Mesendoderm (in vitro differentiated cells): ENCODE measurements at regions not wholly inside any gene's neighbourhood (a gene's known extent, or its start where the extent isn't known, plus 50 kb on each side); places are given as distances from the start of the nearest gene placed in this dataset.

Experiments used
- DNase-seq: peaks from one replicate; pipeline ENCODE4 v3.0.0; 2013
- H2AK5ac ChIP-seq: 2 replicates; pipeline ENCODE4 v1.6.1; 2013; ENCODE audit warnings: low read length, inconsistent platforms
- H2BK120ac ChIP-seq: 2 replicates; pipeline ENCODE4 v1.6.1; 2013; ENCODE audit warnings: low read depth, mild to moderate bottlenecking, low read length, moderate library complexity, mixed read lengths
- H2BK15ac ChIP-seq: replicated peaks from 2 replicates; pipeline ENCODE4 v1.6.1; 2013; ENCODE audit warnings: low read depth, mild to moderate bottlenecking, moderate library complexity
- H2BK5ac ChIP-seq: 2 replicates; pipeline ENCODE4 v1.6.1; 2013; ENCODE audit warnings: low read length, inconsistent platforms
- H3K18ac ChIP-seq: 2 replicates; pipeline ENCODE4 v1.6.1; 2013; ENCODE audit warnings: mild to moderate bottlenecking, low read length, mixed read lengths
- H3K23ac ChIP-seq: one replicate; pipeline ENCODE4 v1.6.1; 2013; ENCODE audit warnings: low read length
- H3K27ac ChIP-seq: 2 replicates; pipeline ENCODE4 v1.5.1; 2013; ENCODE audit warnings: low read depth, mild to moderate bottlenecking, inconsistent platforms, low read length, moderate library complexity
- H3K27me3 ChIP-seq: 2 replicates; pipeline ENCODE4 v1.6.1; 2013; ENCODE audit warnings: low read length, control low read depth, mild to moderate bottlenecking, inconsistent platforms; ENCODE audit not compliant: insufficient read depth, poor library complexity
- H3K36me3 ChIP-seq: 2 replicates; pipeline ENCODE4 v1.6.1; 2013; ENCODE audit warnings: low read length, inconsistent platforms; ENCODE audit not compliant: control insufficient read depth, insufficient read depth
- H3K4ac ChIP-seq: one replicate; pipeline ENCODE4 v1.6.1; 2013; ENCODE audit warnings: low read depth, mild to moderate bottlenecking, low read length, moderate library complexity
- H3K4me1 ChIP-seq: 2 replicates; pipeline ENCODE4 v1.6.1; 2013; ENCODE audit warnings: low read depth, low read length, inconsistent platforms; ENCODE audit not compliant: control insufficient read depth
- H3K4me2 ChIP-seq: 2 replicates; pipeline ENCODE4 v1.6.1; 2013; ENCODE audit warnings: low read length
- H3K4me3 ChIP-seq: 2 replicates; pipeline ENCODE4 v1.5.1; 2013; ENCODE audit warnings: mild to moderate bottlenecking, low read length
- H3K56ac ChIP-seq: one replicate; pipeline ENCODE4 v1.6.1; 2013; ENCODE audit warnings: low read length
- H3K79me1 ChIP-seq: 2 replicates; pipeline ENCODE4 v1.6.1; 2013; ENCODE audit warnings: low read length, inconsistent platforms
- H3K79me2 ChIP-seq: 2 replicates; pipeline ENCODE4 v1.6.1; 2013; ENCODE audit warnings: mild to moderate bottlenecking, low read length; ENCODE audit not compliant: control insufficient read depth, insufficient read depth
- H3K9ac ChIP-seq: 2 replicates; pipeline ENCODE4 v1.6.1; 2013; ENCODE audit warnings: low read length, inconsistent platforms
- H4K5ac ChIP-seq: one replicate; pipeline ENCODE4 v1.6.1; 2013; ENCODE audit warnings: low read length
- H4K8ac ChIP-seq: one replicate; pipeline ENCODE4 v1.6.1; 2013; ENCODE audit warnings: low read depth, mild to moderate bottlenecking, control low read depth, low read length, moderate library complexity
- WGBS: extraction: QIAGEN DNeasy Blood & Tissue Kit; methylation state at CpG from one replicate; pipeline ENCODE4 v1.1.7; 2013; ENCODE audit warnings: low lambda C conversion rate, missing lambda C conversion rate; ENCODE audit not compliant: insufficient coverage; ENCODE audit errors: extremely low coverage; 5-methylcytosine and 5-hydroxymethylcytosine counted together

DNA sequence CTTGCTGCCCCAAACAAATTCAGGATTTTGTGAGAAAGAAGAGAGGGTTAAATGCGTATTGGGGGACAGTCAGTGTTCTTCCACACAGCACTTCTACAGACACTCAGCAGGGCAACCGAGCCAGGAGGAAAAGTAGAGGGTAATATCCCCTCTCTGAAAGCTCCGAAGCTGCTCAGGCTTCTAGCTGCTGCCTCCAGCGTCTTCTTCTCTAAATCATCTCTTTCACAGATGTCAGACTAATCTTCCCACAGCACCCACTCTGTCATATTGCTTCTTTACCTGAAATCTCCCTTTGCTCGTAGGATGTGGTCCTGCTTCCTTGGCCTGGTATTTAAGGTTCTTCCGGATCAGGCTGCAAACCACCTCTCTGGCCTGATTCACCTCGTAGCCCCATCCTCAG is 117.6 kb upstream of the HAAO start:
- no peak overlapping the region for H4K8ac ChIP-seq
- no peak overlapping the region for H3K4ac ChIP-seq
- H3K4me3 ChIP-seq = no peak overlapping the region
- no peak overlapping the region for H2BK15ac ChIP-seq
- no peaks in the 10 kb centered on the region for H3K79me1 ChIP-seq
- H4K5ac ChIP-seq = no peak overlapping the region
- no peaks in the 10 kb centered on the region for H3K79me2 ChIP-seq
- no peak overlapping the region for H3K18ac ChIP-seq
- no peak overlapping the region for H2BK5ac ChIP-seq
- no peak overlapping the region for H2AK5ac ChIP-seq
- H3K23ac ChIP-seq = no peak overlapping the region
- H3K4me1 ChIP-seq = peaks cover 13% of the 10 kb centered on the region
- no CpG with 5 or more reads among the region's 7 CpGs for whole genome bisulfite sequencing
- DNase-seq = no peak
- H3K27ac ChIP-seq = no peak overlapping the region
- no peaks in the 10 kb centered on the region for H3K36me3 ChIP-seq
- H2BK120ac ChIP-seq = no peak overlapping the region
- H3K4me2 ChIP-seq = no peak overlapping the region
- no peaks in the 10 kb centered on the region for H3K27me3 ChIP-seq
- no peak overlapping the region for H3K56ac ChIP-seq
- H3K9ac ChIP-seq = no peak overlapping the region

DNA sequence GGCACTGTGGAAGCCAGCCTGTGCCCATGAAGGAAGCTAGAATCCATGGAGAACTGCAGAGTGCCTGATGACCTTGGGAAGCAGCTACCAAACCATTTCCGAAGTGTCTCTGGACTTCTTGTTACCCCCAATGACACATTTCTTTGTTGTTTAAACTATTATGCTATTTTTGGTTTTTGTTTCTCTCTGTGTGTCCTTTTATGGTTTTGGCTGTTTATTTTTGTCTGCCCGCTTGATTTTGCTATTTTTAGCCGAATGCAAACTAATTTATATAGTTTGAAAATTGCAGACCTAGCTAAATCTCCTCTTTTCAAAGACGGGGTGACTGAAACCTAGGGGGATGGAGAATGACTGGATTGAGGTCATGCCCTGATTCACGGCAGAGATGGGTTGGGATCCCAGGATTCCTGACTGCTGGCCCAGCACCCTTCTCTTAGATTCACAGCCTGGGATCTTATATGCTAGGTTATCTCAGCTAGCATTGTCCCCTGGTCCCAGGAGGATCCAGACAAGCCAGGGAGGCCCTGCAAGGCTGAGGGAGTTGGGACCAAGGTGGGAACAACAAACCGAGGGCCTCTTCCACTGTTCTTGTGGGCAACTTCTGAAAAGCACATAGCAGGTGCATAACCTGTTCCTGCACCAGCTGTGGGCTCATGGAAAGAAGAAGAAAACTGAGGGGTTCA is 116.3 kb upstream of the HAAO start:
- no peaks in the 10 kb centered on the region for H3K79me2 ChIP-seq
- H3K27ac ChIP-seq = no peak overlapping the region
- no peak overlapping the region for H2BK120ac ChIP-seq
- no peaks in the 10 kb centered on the region for H3K27me3 ChIP-seq
- H3K79me1 ChIP-seq = no peaks in the 10 kb centered on the region
- H2AK5ac ChIP-seq = no peak overlapping the region
- H3K23ac ChIP-seq = no peak overlapping the region
- no peak overlapping the region for H2BK15ac ChIP-seq
- H3K4me3 ChIP-seq = no peak overlapping the region
- H3K4me2 ChIP-seq = no peak overlapping the region
- H4K5ac ChIP-seq = no peak overlapping the region
- DNase-seq = no peak
- no peak overlapping the region for H3K18ac ChIP-seq
- no peak overlapping the region for H2BK5ac ChIP-seq
- H3K36me3 ChIP-seq = no peaks in the 10 kb centered on the region
- H3K9ac ChIP-seq = no peak overlapping the region
- H3K4ac ChIP-seq = no peak overlapping the region
- peaks cover 13% of the 10 kb centered on the region for H3K4me1 ChIP-seq
- no peak overlapping the region for H4K8ac ChIP-seq
- H3K56ac ChIP-seq = no peak overlapping the region
- no CpG with 5 or more reads among the region's 6 CpGs for WGBS

DNA sequence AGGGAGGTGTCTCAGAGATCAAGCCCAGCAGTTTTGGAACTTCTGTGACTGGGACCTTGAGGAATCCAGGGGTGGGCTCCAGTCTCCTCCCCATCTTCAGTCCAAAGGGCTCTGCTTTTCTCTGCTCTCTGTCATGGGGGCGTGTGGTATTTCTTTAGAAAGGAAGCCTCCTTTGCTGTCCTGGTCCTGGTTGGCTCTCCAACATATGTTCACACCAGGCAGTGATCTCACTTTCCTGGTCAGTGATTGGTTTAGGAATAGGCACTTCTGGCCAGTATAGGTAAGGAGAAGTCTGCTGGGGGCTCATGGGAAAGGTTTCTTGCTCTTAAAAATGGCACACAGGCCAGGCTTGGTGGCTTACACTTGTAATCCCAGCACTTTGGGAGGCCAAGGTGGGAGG is 115.5 kb upstream of the HAAO start:
- H3K9ac ChIP-seq = no peak overlapping the region
- no peaks in the 10 kb centered on the region for H3K79me2 ChIP-seq
- H4K5ac ChIP-seq = no peak overlapping the region
- H3K27me3 ChIP-seq = no peaks in the 10 kb centered on the region
- H2BK120ac ChIP-seq = peak overlapping the region; percentile 6
- H3K27ac ChIP-seq = no peak overlapping the region
- no peak overlapping the region for H2BK5ac ChIP-seq
- no peak overlapping the region for H2BK15ac ChIP-seq
- WGBS = no CpG with 5 or more reads among the region's 1 CpG
- no peak overlapping the region for H3K23ac ChIP-seq
- no peak overlapping the region for H3K18ac ChIP-seq
- H3K4me3 ChIP-seq = no peak overlapping the region
- H3K36me3 ChIP-seq = no peaks in the 10 kb centered on the region
- H3K4me1 ChIP-seq = peaks cover 13% of the 10 kb centered on the region
- H4K8ac ChIP-seq = no peak overlapping the region
- DNase-seq = no peak
- no peak overlapping the region for H2AK5ac ChIP-seq
- H3K56ac ChIP-seq = peak overlapping the region; percentile 34
- H3K4ac ChIP-seq = no peak overlapping the region
- H3K4me2 ChIP-seq = no peak overlapping the region
- H3K79me1 ChIP-seq = no peaks in the 10 kb centered on the region

DNA sequence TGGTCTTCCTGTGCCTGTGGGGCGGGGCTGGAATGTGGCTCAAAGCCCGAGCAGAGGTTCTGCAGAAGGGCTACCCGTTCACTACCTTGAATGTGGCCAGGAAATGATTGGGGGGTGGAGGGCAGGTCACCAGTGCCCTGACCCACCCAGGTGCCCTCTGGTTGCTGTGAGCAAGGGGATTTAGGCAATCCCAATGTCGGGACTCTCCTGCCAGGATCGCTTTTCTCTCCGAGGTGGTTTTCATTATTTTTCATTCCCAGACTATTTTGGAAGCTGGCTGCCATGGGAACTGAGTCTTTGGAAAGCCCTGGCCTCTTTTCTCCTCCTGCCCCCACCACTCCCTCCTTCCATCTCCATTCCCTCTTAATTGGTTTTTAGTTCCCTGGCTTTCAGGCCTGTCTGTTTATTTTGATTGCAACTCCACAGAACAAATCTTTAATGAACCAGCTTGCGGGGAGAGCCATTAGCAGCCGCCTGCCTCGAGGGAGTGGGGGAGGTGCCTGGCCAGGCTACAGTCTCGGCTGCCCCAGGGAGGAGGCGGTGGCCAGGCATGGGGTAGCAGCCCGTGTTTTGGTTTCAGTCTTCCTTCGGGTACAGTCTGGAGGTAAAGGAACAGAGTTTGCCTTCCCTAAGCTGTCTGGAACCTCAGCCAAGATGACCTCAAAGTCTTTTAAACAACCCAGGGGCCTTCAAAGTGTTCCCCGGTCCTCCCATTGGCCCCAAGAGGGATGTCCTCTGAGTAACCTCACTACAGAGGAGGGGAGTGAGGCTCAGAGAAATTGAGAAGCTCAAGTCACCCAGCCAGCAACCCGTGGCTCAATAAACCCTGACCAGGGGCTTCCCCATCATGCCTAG is 114.4 kb upstream of the HAAO start:
- H4K8ac ChIP-seq = no peak overlapping the region
- H2AK5ac ChIP-seq = no peak overlapping the region
- no peak overlapping the region for H2BK5ac ChIP-seq
- H3K36me3 ChIP-seq = no peaks in the 10 kb centered on the region
- H4K5ac ChIP-seq = no peak overlapping the region
- no peak overlapping the region for H3K9ac ChIP-seq
- H3K56ac ChIP-seq = peak overlapping the region; percentile 71
- H3K27me3 ChIP-seq = no peaks in the 10 kb centered on the region
- peak overlapping the region; percentile 65 for H3K18ac ChIP-seq
- no peak overlapping the region for H3K4me3 ChIP-seq
- H3K79me1 ChIP-seq = no peaks in the 10 kb centered on the region
- peak overlapping the region; percentile 41 for H2BK15ac ChIP-seq
- WGBS = no CpG with 5 or more reads among the region's 15 CpGs
- H3K4ac ChIP-seq = peak overlapping the region; percentile 26
- peak; percentile 72 for DNase-seq
- no peak overlapping the region for H2BK120ac ChIP-seq
- no peak overlapping the region for H3K23ac ChIP-seq
- peaks cover 13% of the 10 kb centered on the region for H3K4me1 ChIP-seq
- H3K4me2 ChIP-seq = no peak overlapping the region
- no peaks in the 10 kb centered on the region for H3K79me2 ChIP-seq
- peak overlapping the region; percentile 42 for H3K27ac ChIP-seq

DNA sequence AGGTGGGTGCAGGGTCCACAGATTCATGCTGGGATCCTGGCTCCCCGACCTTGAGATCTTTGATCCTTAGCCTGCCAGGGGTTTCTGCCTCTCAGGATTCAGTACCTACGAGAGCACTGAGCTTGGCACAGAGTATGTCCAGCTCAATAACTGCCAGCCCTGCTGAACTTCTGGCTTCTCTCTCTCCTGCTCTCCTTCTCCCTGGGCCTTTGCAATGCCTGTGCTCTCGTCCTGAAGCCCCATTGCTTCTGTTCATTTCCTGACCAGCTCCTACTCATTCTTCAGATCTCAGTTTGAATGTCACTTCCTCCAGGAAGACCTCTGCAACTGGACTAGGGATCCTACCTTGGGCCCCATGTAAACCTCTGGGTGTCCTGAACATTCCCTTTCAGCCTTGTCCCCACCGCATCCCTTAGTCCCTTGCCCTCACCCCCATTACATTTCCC is 113.8 kb upstream of the HAAO start:
- no CpG with 5 or more reads among the region's 4 CpGs for WGBS
- Histone ChIP-seq H4K8ac (no peak overlapping the region), H3K23ac (no peak overlapping the region), H2BK120ac (no peak overlapping the region), H3K36me3 (no peaks in the 10 kb centered on the region), H2AK5ac (no peak overlapping the region), H3K79me2 (no peaks in the 10 kb centered on the region), H3K27ac (peak overlapping the region; percentile 42), H2BK5ac (no peak overlapping the region), H3K9ac (no peak overlapping the region), H3K4me3 (no peak overlapping the region), H3K18ac (peak overlapping the region; percentile 65), H3K79me1 (no peaks in the 10 kb centered on the region), H3K4me1 (peaks cover 13% of the 10 kb centered on the region), H3K56ac (peak overlapping the region; percentile 62), H3K4ac (no peak overlapping the region), H4K5ac (no peak overlapping the region), H3K27me3 (no peaks in the 10 kb centered on the region), H2BK15ac (no peak overlapping the region), H3K4me2 (no peak overlapping the region)
- no peak for DNase-seq
